Right hindlimb (tissue), 1 donor: ENCODE measurements at regions not wholly inside any gene's neighbourhood (a gene's known extent, or its start where the extent isn't known, plus 50 kb on each side); places are given as distances from the start of the nearest gene placed in this dataset.
A peak's percentile ranks its signal among the peaks of the same experiment; 100 is the strongest.

Experiments
- DNase-seq: peaks from one replicate; pipeline ENCODE4 v3.0.0-alpha.2; 2018

GRCh38 chr1:99170516-99170915 lies 93.8 kb upstream of the PLPPR4 start:
- no peak for DNase-seq

GRCh38 chr1:99171184-99171813 lies 93.0 kb upstream of the PLPPR4 start:
- no peak for DNase-seq

GRCh38 chr1:99173282-99173681 lies 91.0 kb upstream of the PLPPR4 start:
- no peak for DNase-seq

- DNase-seq, result no peak
These were observed 90.4 kb upstream of the PLPPR4 start for GRCh38 chr1:99173900-99174299.

- DNase-seq, result no peak
These were observed 87.5 kb upstream of the PLPPR4 start for GRCh38 chr1:99176753-99177152.

- DNase-seq, result no peak
These were observed 86.8 kb upstream of the PLPPR4 start for GRCh38 chr1:99177465-99177864.

GRCh38 chr1:99180343-99180808 lies 83.9 kb upstream of the PLPPR4 start:
- DNase-seq, result peak; percentile 78

GRCh38 chr1:99180915-99181314 lies 83.4 kb upstream of the PLPPR4 start:
- no peak for DNase-seq

- no peak for DNase-seq
These were observed 82.4 kb upstream of the PLPPR4 start for GRCh38 chr1:99181892-99182291.

GRCh38 chr1:99185196-99185595 lies 79.1 kb upstream of the PLPPR4 start:
- no peak for DNase-seq

- DNase-seq, result no peak
These were observed 70.9 kb upstream of the PLPPR4 start for GRCh38 chr1:99193431-99193830.

GRCh38 chr1:99198393-99198792 lies 65.9 kb upstream of the PLPPR4 start:
- no peak for DNase-seq

GRCh38 chr1:99207216-99207615 lies 57.1 kb upstream of the PLPPR4 start:
- no peak for DNase-seq
